ENCODE measurements at regions not wholly inside any gene's neighbourhood (a gene's known extent, or its start where the extent isn't known, plus 50 kb on each side); places are given as distances from the start of the nearest gene placed in this dataset.

- TF ChIP-seq POLR2A (IDR thresholded peaks at IDR 0.05) (no peak), CTCF (IDR thresholded peaks at IDR 0.05) (no peak)
Measured at GRCh38 chr9:117945286-117945685, 241.1 kb downstream of the TLR4 start.
